SU-DHL-6 (cell line): ENCODE measurements at regions not wholly inside any gene's neighbourhood (a gene's known extent, or its start where the extent isn't known, plus 50 kb on each side); places are given as distances from the start of the nearest gene placed in this dataset.
"Not testable (repeated sequence)": the region's sequence is repeated elsewhere in the genome, so short reads cannot be mapped to it uniquely, and the experiment has no call there.

Experiments used
- H2AFZ ChIP-seq: fragments of 200-600 bp; sonication (generic); 2 replicates; pipeline ENCODE4 v1.6.1; 2014; ENCODE audit warnings: low read depth, mild to moderate bottlenecking, moderate library complexity, mixed read lengths, antibody characterized with exemption, low read length; ENCODE audit not compliant: severe bottlenecking
- H3F3A ChIP-seq: fragments of 200-600 bp; shearing (Covaris generic); 2 replicates; pipeline ENCODE4 v1.6.0; 2016; ENCODE audit warnings: antibody characterized with exemption, mild to moderate bottlenecking; ENCODE audit not compliant: insufficient read depth
- H3K27ac ChIP-seq: fragments of 200-600 bp; sonication (generic); 2 replicates; pipeline ENCODE4 v1.5.1; 2016; ENCODE audit warnings: low read depth, mild to moderate bottlenecking, low read length, moderate library complexity, mixed read lengths
- H3K27me3 ChIP-seq: fragments of 200-600 bp; sonication (generic), shearing (Covaris generic); 2 replicates; pipeline ENCODE4 v1.6.0; 2014; ENCODE audit warnings: mild to moderate bottlenecking, low read length
- H3K36me3 ChIP-seq: fragments of 200-600 bp; sonication (generic); 2 replicates; pipeline ENCODE4 v1.6.1; 2014; ENCODE audit warnings: mild to moderate bottlenecking, low read length, mixed read lengths
- H3K4me2 ChIP-seq: fragments of 300-600, 200-600 bp; shearing (Covaris generic), sonication (generic); 2 replicates; pipeline ENCODE4 v1.6.0; 2014; ENCODE audit warnings: low read length, low read depth, mild to moderate bottlenecking; ENCODE audit not compliant: poor library complexity, severe bottlenecking
- H3K4me3 ChIP-seq: fragments of 200-600 bp; sonication (generic); 2 replicates; pipeline ENCODE4 v1.5.1; 2014; ENCODE audit warnings: antibody characterized with exemption, low read length, mild to moderate bottlenecking, mixed read lengths; ENCODE audit not compliant: insufficient read depth, poor library complexity, severe bottlenecking
- H3K79me2 ChIP-seq: fragments of 200-600 bp; sonication (generic); 2 replicates; pipeline ENCODE4 v1.6.1; 2014; ENCODE audit warnings: mild to moderate bottlenecking, low read length, moderate library complexity; ENCODE audit not compliant: insufficient read depth
- H3K9ac ChIP-seq: fragments of 200-600 bp; sonication (generic); 2 replicates; pipeline ENCODE4 v1.7.0; 2014; ENCODE audit warnings: mild to moderate bottlenecking, low read length
- H3K9me2 ChIP-seq: fragments of 200-600 bp; sonication (generic); replicated peaks from 2 replicates; pipeline ENCODE4 v1.6.1; 2014; ENCODE audit warnings: low read length; ENCODE audit not compliant: insufficient read depth
- H3K9me3 ChIP-seq: fragments of 200-600 bp; sonication (generic); 2 replicates; pipeline ENCODE4 v1.6.1; 2014; ENCODE audit warnings: low read length, mixed read lengths; ENCODE audit not compliant: insufficient read depth
- H4K20me1 ChIP-seq: fragments of 200-600 bp; sonication (generic); 2 replicates; pipeline ENCODE4 v1.6.1; 2014; ENCODE audit warnings: low read depth, mild to moderate bottlenecking, antibody characterized with exemption, low read length, moderate library complexity, mixed read lengths
- CTCF ChIP-seq: fragments of 200-600 bp; sonication (generic); IDR thresholded peaks from one replicate; pipeline ENCODE4 v1.5.1; 2017; ENCODE audit warnings: antibody characterized with exemption, mild to moderate bottlenecking, low read length, moderate library complexity; ENCODE audit not compliant: insufficient read depth, poor library complexity, severe bottlenecking
- EZH2phosphoT487 ChIP-seq: fragments of 200-600 bp; sonication (generic), shearing (Covaris generic); conservative IDR thresholded peaks from 2 replicates; pipeline ENCODE4 v1.6.1; 2018; ENCODE audit warnings: mild to moderate bottlenecking, antibody characterized with exemption, low read length, moderate library complexity, mixed read lengths

GRCh38 chr14:30272848-30273832 lies 285.8 kb upstream of the G2E3 start:
- no peaks in the 10 kb centered on the region for H3F3A ChIP-seq
- no peak overlapping the region for H3K4me2 ChIP-seq
- H3K27ac ChIP-seq, result no peak overlapping the region
- no peak overlapping the region for H2AFZ ChIP-seq
- no peaks in the 10 kb centered on the region for H3K79me2 ChIP-seq
- H3K4me3 ChIP-seq, result no peak overlapping the region
- H3K36me3 ChIP-seq, result no peaks in the 10 kb centered on the region
- no peak for TF ChIP-seq EZH2phosphoT487
- no peak for TF ChIP-seq CTCF
- H3K9me2 ChIP-seq, result no peaks in the 10 kb centered on the region
- H3K9me3 ChIP-seq, result no peaks in the 10 kb centered on the region
- H3K27me3 ChIP-seq, result no peaks in the 10 kb centered on the region
- no peaks in the 10 kb centered on the region for H4K20me1 ChIP-seq
- no peak overlapping the region for H3K9ac ChIP-seq

- Histone ChIP-seq H3K79me2 (no peaks in the 10 kb centered on the region), H3K36me3 (no peaks in the 10 kb centered on the region), H3K4me2 (no peak overlapping the region), H2AFZ (no peak overlapping the region), H4K20me1 (no peaks in the 10 kb centered on the region), H3K27ac (no peak overlapping the region), H3K9me3 (no peaks in the 10 kb centered on the region), H3K4me3 (no peak overlapping the region), H3K9ac (no peak overlapping the region), H3F3A (no peaks in the 10 kb centered on the region; the same call in 1 of the 2 replicates), H3K9me2 (no peaks in the 10 kb centered on the region), H3K27me3 (no peaks in the 10 kb centered on the region)
- TF ChIP-seq CTCF (no peak), EZH2phosphoT487 (no peak)
Observed at GRCh38 chr14:30275604-30276003, 283.4 kb upstream of the G2E3 start.

GRCh38 chr14:30277268-30277667 lies 281.7 kb upstream of the G2E3 start:
- Histone ChIP-seq H3K27ac (no peak overlapping the region), H3K27me3 (no peaks in the 10 kb centered on the region), H3F3A (no peaks in the 10 kb centered on the region; the same call in 1 of the 2 replicates), H3K79me2 (no peaks in the 10 kb centered on the region), H3K4me3 (no peak overlapping the region), H2AFZ (no peak overlapping the region), H3K9me3 (no peaks in the 10 kb centered on the region), H3K4me2 (no peak overlapping the region), H3K9me2 (no peaks in the 10 kb centered on the region), H4K20me1 (no peaks in the 10 kb centered on the region), H3K9ac (no peak overlapping the region), H3K36me3 (no peaks in the 10 kb centered on the region)
- TF ChIP-seq EZH2phosphoT487 (no peak), CTCF (no peak)

GRCh38 chr14:30278856-30279255 lies 280.1 kb upstream of the G2E3 start:
- not testable (repeated sequence) for H2AFZ ChIP-seq, H3K4me3 ChIP-seq, H3K9me2 ChIP-seq, H3K9ac ChIP-seq, H3F3A ChIP-seq, H3K9me3 ChIP-seq, H3K36me3 ChIP-seq, H3K4me2 ChIP-seq, H3K27ac ChIP-seq, H3K27me3 ChIP-seq, H3K79me2 ChIP-seq, H4K20me1 ChIP-seq
